ENCODE measurements at regions not wholly inside any gene's neighbourhood (a gene's known extent, or its start where the extent isn't known, plus 50 kb on each side); places are given as distances from the start of the nearest gene placed in this dataset.

DNA sequence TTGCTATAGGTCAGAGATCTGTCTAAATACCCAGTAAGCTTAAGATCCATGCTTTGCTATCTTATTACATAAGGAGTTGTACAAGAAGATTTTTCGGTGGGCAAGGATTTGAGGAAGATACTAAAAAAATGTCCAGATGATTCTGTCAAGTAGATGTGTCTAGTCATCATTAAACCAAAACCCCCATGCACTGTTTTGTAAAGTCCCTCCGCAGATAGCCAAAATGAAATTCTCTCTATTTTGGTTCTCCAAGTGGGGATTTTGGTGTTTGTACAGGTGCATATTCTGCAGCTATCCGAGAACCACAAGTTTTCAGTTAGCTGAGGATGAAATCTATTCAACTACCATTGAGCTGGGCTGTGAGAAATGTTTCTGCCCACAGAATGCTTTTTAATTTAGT lies 994.8 kb downstream of the NLGN4X start:
- H3K27ac Mint-ChIP-seq: no peak overlapping the region
- no peaks in the 10 kb centered on the region for H3K4me1 Mint-ChIP-seq (ENCODE audit: low read depth)
- no peak for DNase-seq
- H3K9me3 Mint-ChIP-seq: peaks cover 16% of the 10 kb centered on the region; the same call in 1 of the 2 replicates
- H3K4me3 Mint-ChIP-seq: no peak overlapping the region
- H3K27me3 Mint-ChIP-seq (ENCODE audit: insufficient read depth): no peaks in the 10 kb centered on the region
- no peaks in the 10 kb centered on the region; the same call in 1 of the 2 replicates for H3K36me3 Mint-ChIP-seq (ENCODE audit: low read depth)
- TF ChIP-seq, protein P1, sequence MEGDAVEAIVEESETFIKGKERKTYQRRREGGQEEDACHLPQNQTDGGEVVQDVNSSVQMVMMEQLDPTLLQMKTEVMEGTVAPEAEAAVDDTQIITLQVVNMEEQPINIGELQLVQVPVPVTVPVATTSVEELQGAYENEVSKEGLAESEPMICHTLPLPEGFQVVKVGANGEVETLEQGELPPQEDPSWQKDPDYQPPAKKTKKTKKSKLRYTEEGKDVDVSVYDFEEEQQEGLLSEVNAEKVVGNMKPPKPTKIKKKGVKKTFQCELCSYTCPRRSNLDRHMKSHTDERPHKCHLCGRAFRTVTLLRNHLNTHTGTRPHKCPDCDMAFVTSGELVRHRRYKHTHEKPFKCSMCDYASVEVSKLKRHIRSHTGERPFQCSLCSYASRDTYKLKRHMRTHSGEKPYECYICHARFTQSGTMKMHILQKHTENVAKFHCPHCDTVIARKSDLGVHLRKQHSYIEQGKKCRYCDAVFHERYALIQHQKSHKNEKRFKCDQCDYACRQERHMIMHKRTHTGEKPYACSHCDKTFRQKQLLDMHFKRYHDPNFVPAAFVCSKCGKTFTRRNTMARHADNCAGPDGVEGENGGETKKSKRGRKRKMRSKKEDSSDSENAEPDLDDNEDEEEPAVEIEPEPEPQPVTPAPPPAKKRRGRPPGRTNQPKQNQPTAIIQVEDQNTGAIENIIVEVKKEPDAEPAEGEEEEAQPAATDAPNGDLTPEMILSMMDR (IDR thresholded peaks at IDR 0.05): no peak

DNA sequence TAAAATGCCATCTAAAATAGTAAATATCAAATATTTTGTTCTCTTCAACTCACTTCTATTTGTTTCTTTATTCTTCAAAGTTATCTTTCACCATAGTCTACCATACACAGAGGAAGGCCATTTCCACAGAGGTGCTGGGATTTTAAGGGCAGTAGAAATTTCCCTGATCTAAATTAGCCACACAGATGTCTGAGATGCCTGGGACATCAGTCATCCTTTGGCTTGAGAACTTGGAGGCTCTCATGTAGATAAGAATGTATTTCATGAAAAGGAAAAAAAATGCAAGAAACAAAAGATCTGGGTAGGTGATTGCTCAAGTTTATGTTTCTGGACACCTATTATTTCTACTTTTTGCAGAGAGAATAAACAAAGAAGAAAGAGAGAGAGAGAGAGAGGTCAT lies 1008.2 kb downstream of the NLGN4X start:
- no peaks in the 10 kb centered on the region for H3K36me3 Mint-ChIP-seq (ENCODE audit: low read depth)
- no peak for DNase-seq
- H3K4me3 Mint-ChIP-seq: no peak overlapping the region
- H3K4me1 Mint-ChIP-seq (ENCODE audit: low read depth): no peaks in the 10 kb centered on the region
- TF ChIP-seq, protein P1 (IDR thresholded peaks at IDR 0.05): no peak
- H3K27ac Mint-ChIP-seq: no peak overlapping the region
- peaks cover 21% of the 10 kb centered on the region for H3K9me3 Mint-ChIP-seq
- no peaks in the 10 kb centered on the region for H3K27me3 Mint-ChIP-seq (ENCODE audit: insufficient read depth)

DNA sequence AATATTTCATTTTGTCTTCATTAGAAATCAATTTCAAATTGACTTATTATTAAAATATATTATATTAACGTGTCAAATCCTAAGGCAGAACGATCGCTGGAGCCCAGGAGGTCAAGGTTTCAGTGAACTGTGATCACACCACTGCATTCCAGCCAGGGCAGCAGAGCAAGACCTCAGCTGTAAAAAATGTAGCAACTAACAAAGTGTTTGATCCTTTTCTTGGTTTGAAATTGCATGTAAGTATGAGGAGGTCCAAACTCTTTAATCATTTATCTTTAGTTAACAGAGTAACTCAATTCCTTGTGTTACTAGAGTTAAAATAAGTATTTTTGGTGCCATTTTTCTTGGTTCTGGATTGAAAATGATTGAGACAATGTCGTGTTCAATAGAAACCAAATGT lies 1033.9 kb downstream of the NLGN4X start:
- no peaks in the 10 kb centered on the region for H3K27me3 Mint-ChIP-seq (ENCODE audit: insufficient read depth)
- no peak for DNase-seq
- H3K27ac Mint-ChIP-seq: no peak overlapping the region
- H3K4me3 Mint-ChIP-seq: no peak overlapping the region
- TF ChIP-seq, protein P1 (IDR thresholded peaks at IDR 0.05): no peak
- H3K36me3 Mint-ChIP-seq (ENCODE audit: low read depth): no peaks in the 10 kb centered on the region
- H3K9me3 Mint-ChIP-seq: peaks cover 5% of the 10 kb centered on the region
- no peaks in the 10 kb centered on the region for H3K4me1 Mint-ChIP-seq (ENCODE audit: low read depth)

DNA sequence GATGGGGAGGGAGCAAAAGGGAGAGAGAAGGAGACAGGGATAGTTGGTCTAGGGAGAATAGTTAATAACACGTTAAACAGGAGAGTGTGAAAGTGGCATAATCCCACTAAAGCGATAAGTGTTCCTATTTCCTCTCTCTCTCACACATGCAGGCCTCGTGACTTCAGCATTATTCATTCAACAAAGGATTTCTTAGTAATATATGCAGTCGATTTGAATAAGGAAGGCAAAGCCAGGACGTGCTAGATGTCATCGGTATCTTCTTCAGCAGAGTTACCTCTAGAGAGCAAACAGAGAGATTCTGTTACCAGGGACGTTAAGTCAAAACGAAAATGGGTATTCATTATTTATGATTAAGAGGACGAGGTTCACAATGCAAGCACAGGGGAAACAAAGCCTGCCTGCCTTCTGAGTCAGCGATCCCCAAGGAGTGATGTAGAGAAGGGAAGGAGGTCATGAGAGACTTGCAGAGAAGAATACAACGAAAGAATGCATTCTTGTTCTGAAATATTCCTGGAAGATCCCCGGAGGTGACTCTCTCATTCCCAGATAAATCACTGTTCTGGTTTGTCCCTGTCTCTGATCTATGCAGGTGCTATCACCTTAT lies 1048.4 kb downstream of the NLGN4X start:
- Mint-ChIP-seq H3K4me3 (no peak overlapping the region), H3K36me3 (ENCODE audit: low read depth) (no peaks in the 10 kb centered on the region; the same call in 1 of the 2 replicates), H3K4me1 (ENCODE audit: low read depth) (no peaks in the 10 kb centered on the region), H3K27me3 (ENCODE audit: insufficient read depth) (no peaks in the 10 kb centered on the region), H3K9me3 (peaks cover 6% of the 10 kb centered on the region; the same call in 1 of the 2 replicates), H3K27ac (no peak overlapping the region)
- no peak for DNase-seq
- TF ChIP-seq, protein P1 (IDR thresholded peaks at IDR 0.05): no peak

DNA sequence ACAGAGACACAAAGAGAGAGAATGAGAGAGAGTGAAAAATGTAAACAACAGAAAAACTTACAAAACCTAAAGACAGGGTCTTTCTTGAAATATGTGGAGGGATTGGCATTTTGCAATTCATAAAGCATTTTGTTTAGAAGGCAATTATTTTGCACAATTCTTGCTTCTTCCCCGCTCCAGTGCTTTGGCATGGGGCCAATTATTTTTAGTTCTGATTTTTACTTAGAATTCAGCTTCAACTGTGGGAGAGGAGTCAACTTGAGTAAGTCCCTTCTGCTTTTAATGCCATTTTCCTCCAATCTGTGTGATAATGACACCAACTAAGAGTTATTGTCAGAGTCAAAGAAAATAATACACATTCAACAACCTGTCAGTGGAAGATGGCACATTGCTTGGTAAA lies 1051.9 kb downstream of the NLGN4X start:
- Mint-ChIP-seq H3K36me3 (ENCODE audit: low read depth) (no peaks in the 10 kb centered on the region), H3K27ac (no peak overlapping the region), H3K27me3 (ENCODE audit: insufficient read depth) (no peaks in the 10 kb centered on the region), H3K4me3 (no peak overlapping the region), H3K4me1 (ENCODE audit: low read depth) (no peaks in the 10 kb centered on the region), H3K9me3 (peaks cover 6% of the 10 kb centered on the region; the same call in 1 of the 2 replicates)
- DNase-seq: no peak
- TF ChIP-seq, protein P1 (IDR thresholded peaks at IDR 0.05): no peak
